HG02610 (cell line): ENCODE measurements at regions not wholly inside any gene's neighbourhood (a gene's known extent, or its start where the extent isn't known, plus 50 kb on each side); places are given as distances from the start of the nearest gene placed in this dataset.

Experiments
- ATAC-seq: cut with Tn5 transposase; IDR thresholded peaks from one replicate; pipeline ENCODE4 v1.9.1; 2021; ENCODE audit warnings: mild to moderate bottlenecking, moderate library complexity; ENCODE audit not compliant: unreplicated experiment

GRCh38 chr1:57683037-57683942 is 259.4 kb upstream of the DAB1 start:
- ATAC-seq = no peak

- no peak for ATAC-seq
Measured at GRCh38 chr1:57678138-57678537, 254.3 kb upstream of the DAB1 start.

- no peak for ATAC-seq
Measured at GRCh38 chr1:57675776-57676175, 251.9 kb upstream of the DAB1 start.

GRCh38 chr1:57674801-57675200 is 250.9 kb upstream of the DAB1 start:
- no peak for ATAC-seq

- ATAC-seq = no peak
Measured at GRCh38 chr1:57672346-57673140, 248.7 kb upstream of the DAB1 start.

- ATAC-seq = no peak
Measured at GRCh38 chr1:57671750-57672149, 247.9 kb upstream of the DAB1 start.

GRCh38 chr1:57659804-57660203 is 235.9 kb upstream of the DAB1 start:
- ATAC-seq = no peak

GRCh38 chr1:57655161-57655560 is 231.3 kb upstream of the DAB1 start:
- ATAC-seq = no peak

- ATAC-seq = no peak
Measured at GRCh38 chr1:57644667-57645066, 220.8 kb upstream of the DAB1 start.

GRCh38 chr1:57638239-57638638 is 214.4 kb upstream of the DAB1 start:
- ATAC-seq = no peak

GRCh38 chr1:57637155-57637554 is 213.3 kb upstream of the DAB1 start:
- no peak for ATAC-seq

GRCh38 chr1:57633881-57634280 is 210.0 kb upstream of the DAB1 start:
- ATAC-seq = no peak

- no peak for ATAC-seq
Measured at GRCh38 chr1:57633056-57633455, 209.2 kb upstream of the DAB1 start.

GRCh38 chr1:57632401-57632800 is 208.5 kb upstream of the DAB1 start:
- ATAC-seq = no peak

GRCh38 chr1:57627612-57628011 is 203.8 kb upstream of the DAB1 start:
- no peak for ATAC-seq

GRCh38 chr1:57623791-57624538 is 200.1 kb upstream of the DAB1 start:
- no peak for ATAC-seq

GRCh38 chr1:57623039-57623790 is 199.4 kb upstream of the DAB1 start:
- ATAC-seq = no peak

GRCh38 chr1:57621776-57622175 is 197.9 kb upstream of the DAB1 start:
- no peak for ATAC-seq

GRCh38 chr1:57620605-57621004 is 196.7 kb upstream of the DAB1 start:
- ATAC-seq = no peak

- ATAC-seq = no peak
Measured at GRCh38 chr1:57616921-57617320, 193.1 kb upstream of the DAB1 start.

GRCh38 chr1:57615956-57616355 is 192.1 kb upstream of the DAB1 start:
- no peak for ATAC-seq
